Kidney (tissue), 13 donors: ENCODE measurements at regions not wholly inside any gene's neighbourhood (a gene's known extent, or its start where the extent isn't known, plus 50 kb on each side); places are given as distances from the start of the nearest gene placed in this dataset.

ENCODE experiments used
- DNase-seq, 5 donors: peaks; one replicate each; pipeline ENCODE4 v3.0.0-alpha.2; 2013 to 2020
- FAIRE-seq: peaks from 2 replicates; lab custom pipeline; 2012; peaks lifted over from hg19 to GRCh38; lab: Jason Lieb, UNC
- H3K27ac ChIP-seq, 2 donors: one replicate each; pipeline ENCODE4 v1.7.0; 2013; ENCODE audit warnings: low read depth in 2 of 2, low read length in 2 of 2, inconsistent platforms in 1 of 2
- H3K27me3 ChIP-seq: one replicate; pipeline ENCODE4 v1.7.1; 2013; ENCODE audit warnings: low read length, inconsistent platforms; ENCODE audit not compliant: control insufficient read depth, insufficient read depth
- H3K36me3 ChIP-seq, 3 donors: one replicate each; pipeline versions ENCODE4 v1.7.0 to v1.7.1; 2013; ENCODE audit warnings: low read length in 3 of 3, control low read depth in 1 of 3, inconsistent platforms in 1 of 3; ENCODE audit not compliant: insufficient read depth in 3 of 3, control insufficient read depth in 2 of 3
- H3K4me1 ChIP-seq, 3 donors: one replicate each; pipeline versions ENCODE4 v1.7.0 to v1.7.1; 2013; ENCODE audit warnings: low read length in 3 of 3, inconsistent platforms in 1 of 3, low read depth in 1 of 3; ENCODE audit not compliant: control insufficient read depth in 2 of 3, insufficient read depth in 2 of 3
- H3K4me3 ChIP-seq, 3 donors: one replicate each; pipeline versions ENCODE4 v1.7.0 to v1.8.1; 2013; ENCODE audit warnings: low read length in 3 of 3, control low read depth in 1 of 3, inconsistent platforms in 1 of 3
- H3K9ac ChIP-seq, 3 donors: one replicate each; pipeline versions ENCODE4 v1.7.0 to v1.7.1; 2013; ENCODE audit warnings: low read length in 3 of 3, control low read depth in 1 of 3, inconsistent platforms in 1 of 3
- H3K9me3 ChIP-seq, 3 donors: one replicate each; pipeline versions ENCODE4 v1.7.0 to v1.7.1; 2013; ENCODE audit warnings: low read length in 3 of 3, control low read depth in 1 of 3, inconsistent platforms in 1 of 3; ENCODE audit not compliant: control insufficient read depth in 2 of 3, insufficient read depth in 1 of 3
- intact Hi-C: fragments of 100-400 bp; cut with DNase I; formaldehyde crosslinking; loops from one replicate; pipeline ENCODE4 v1.11.1; 2022
- TF ChIP-seq, protein P1 (sequence below): IDR thresholded peaks from 3 replicates; pipeline ENCODE4 v1.5.1; 2012; ENCODE audit warnings: mild to moderate bottlenecking, moderate library complexity, borderline replicate concordance; ENCODE audit not compliant: insufficient read depth; ENCODE audit errors: extremely low read depth
- donor health status: control.
- donor health status: control.
- donor health status: control.
- donor health status: control.
- donor health status: control.
- donor health status: DM: yes; HTN: yes; CAD: no.
- donor health status: Normal renal cell carcinoma (clear cell type).

DNA sequence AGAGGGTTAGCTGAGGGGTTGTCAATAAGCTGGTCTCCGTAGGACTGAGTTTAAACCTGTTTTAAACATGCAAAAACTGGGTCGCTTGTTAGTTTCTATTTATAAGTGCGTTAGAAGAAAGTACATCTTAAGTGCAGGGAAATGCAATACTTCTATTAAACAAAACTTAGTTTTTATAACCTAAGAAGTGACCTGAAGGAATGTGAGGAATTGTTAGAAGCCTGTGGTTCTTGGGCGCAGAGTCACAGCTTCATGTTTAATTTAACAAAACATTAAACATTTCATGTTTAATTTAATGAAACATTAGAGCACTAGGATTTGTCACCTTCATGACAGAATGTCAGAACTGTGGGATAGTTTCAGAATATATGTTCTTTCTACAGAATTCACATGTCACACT lies 469.2 kb upstream of the WWC1 start:
- Histone ChIP-seq H3K27me3 (no peaks in the 10 kb centered on the region), H3K9ac (no peak overlapping the region), H3K36me3 (no peaks in the 10 kb centered on the region), H3K4me1 (no peaks in the 10 kb centered on the region), H3K9me3 (no peaks in the 10 kb centered on the region), H3K4me3 (no peak overlapping the region), H3K27ac (no peak overlapping the region)
- peak in 2 of 5 donors; percentile 32 to 74 for DNase-seq
- TF ChIP-seq, protein P1, sequence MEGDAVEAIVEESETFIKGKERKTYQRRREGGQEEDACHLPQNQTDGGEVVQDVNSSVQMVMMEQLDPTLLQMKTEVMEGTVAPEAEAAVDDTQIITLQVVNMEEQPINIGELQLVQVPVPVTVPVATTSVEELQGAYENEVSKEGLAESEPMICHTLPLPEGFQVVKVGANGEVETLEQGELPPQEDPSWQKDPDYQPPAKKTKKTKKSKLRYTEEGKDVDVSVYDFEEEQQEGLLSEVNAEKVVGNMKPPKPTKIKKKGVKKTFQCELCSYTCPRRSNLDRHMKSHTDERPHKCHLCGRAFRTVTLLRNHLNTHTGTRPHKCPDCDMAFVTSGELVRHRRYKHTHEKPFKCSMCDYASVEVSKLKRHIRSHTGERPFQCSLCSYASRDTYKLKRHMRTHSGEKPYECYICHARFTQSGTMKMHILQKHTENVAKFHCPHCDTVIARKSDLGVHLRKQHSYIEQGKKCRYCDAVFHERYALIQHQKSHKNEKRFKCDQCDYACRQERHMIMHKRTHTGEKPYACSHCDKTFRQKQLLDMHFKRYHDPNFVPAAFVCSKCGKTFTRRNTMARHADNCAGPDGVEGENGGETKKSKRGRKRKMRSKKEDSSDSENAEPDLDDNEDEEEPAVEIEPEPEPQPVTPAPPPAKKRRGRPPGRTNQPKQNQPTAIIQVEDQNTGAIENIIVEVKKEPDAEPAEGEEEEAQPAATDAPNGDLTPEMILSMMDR, result no peak
- intact Hi-C loops, result no loop called here
- FAIRE-seq, result no peak

DNA sequence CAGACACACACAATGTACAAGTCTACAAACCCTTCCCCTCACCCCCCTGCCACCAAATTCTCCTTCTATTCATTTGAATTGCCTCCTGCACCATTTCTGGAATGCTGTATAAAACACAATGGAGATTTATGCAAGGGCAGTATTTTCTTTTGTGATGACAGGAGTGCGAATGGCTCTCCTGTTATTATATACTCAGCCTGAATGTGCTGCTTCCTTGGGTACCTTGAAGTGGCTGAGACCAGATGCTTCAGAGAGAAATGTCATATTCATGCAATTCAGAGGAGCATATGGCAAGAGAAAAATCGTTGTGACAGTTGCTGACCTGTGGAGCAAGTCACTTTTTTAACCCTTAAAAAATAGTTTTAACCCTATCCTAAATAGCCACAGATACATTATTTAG lies 468.0 kb upstream of the WWC1 start:
- Histone ChIP-seq H3K27me3 (no peaks in the 10 kb centered on the region), H3K4me3 (no peak overlapping the region)
- intact Hi-C loops, result no loop called here

DNA sequence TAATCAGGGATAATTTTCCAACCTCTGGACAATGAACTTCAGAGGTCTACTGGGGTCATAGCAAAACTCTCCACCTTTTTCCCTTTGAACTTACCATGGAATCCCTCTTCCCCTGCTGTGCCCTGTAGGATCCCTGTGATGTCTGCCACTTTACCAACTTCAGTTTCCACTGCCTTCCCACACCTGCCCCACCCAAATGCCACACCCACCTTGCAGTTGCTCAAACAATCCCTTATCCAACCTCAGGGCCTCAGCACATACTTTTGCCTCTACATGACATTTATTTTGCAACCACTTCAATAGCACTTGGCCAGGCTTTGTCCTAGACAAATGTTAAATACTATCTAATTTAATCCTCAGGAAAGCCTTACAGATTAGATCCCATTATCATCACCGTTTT lies 463.7 kb upstream of the WWC1 start:
- Histone ChIP-seq H3K36me3 (no peaks in the 10 kb centered on the region), H3K4me3 (no peak overlapping the region), H3K4me1 (no peaks in the 10 kb centered on the region), H3K9ac (no peak overlapping the region), H3K27me3 (no peaks in the 10 kb centered on the region), H3K27ac (no peak overlapping the region), H3K9me3 (no peaks in the 10 kb centered on the region)
- intact Hi-C loops, result no loop called here
- DNase-seq, result no peak
- no peak for FAIRE-seq
- TF ChIP-seq, protein P1, result no peak

More for the DNA sequence above, 468.0 kb upstream of the WWC1 start:
- no peak overlapping the region for H3K9ac ChIP-seq
- no peak overlapping the region for H3K27ac ChIP-seq
- no peaks in the 10 kb centered on the region for H3K4me1 ChIP-seq
- no peak for DNase-seq
- H3K9me3 ChIP-seq, result no peaks in the 10 kb centered on the region
- TF ChIP-seq, protein P1, result no peak
- no peak for FAIRE-seq
- no peaks in the 10 kb centered on the region for H3K36me3 ChIP-seq
